ENCODE measurements at regions not wholly inside any gene's neighbourhood (a gene's known extent, or its start where the extent isn't known, plus 50 kb on each side); places are given as distances from the start of the nearest gene placed in this dataset.

GRCh38 chr2:196441527-196441926 is 198.0 kb upstream of the CCDC150 start:
- no peak for DNase-seq (ENCODE audit: low read depth)

GRCh38 chr2:196442211-196442610 is 197.3 kb upstream of the CCDC150 start:
- DNase-seq (ENCODE audit: low read depth), result no peak

- no peak for DNase-seq (ENCODE audit: low read depth)
Observed at GRCh38 chr2:196444442-196444841, 195.1 kb upstream of the CCDC150 start.

GRCh38 chr2:196445991-196446390 is 193.5 kb upstream of the CCDC150 start:
- DNase-seq (ENCODE audit: low read depth), result no peak

- DNase-seq (ENCODE audit: low read depth), result no peak
Observed at GRCh38 chr2:196448407-196449079, 191.0 kb upstream of the CCDC150 start.

- DNase-seq (ENCODE audit: low read depth), result no peak
Observed at GRCh38 chr2:196449083-196449482, 190.4 kb upstream of the CCDC150 start.

- no peak for DNase-seq (ENCODE audit: low read depth)
Observed at GRCh38 chr2:196452758-196453157, 186.8 kb upstream of the CCDC150 start.

GRCh38 chr2:196453613-196454047 is 185.9 kb upstream of the CCDC150 start:
- DNase-seq (ENCODE audit: low read depth), result no peak

- DNase-seq (ENCODE audit: low read depth), result no peak
Observed at GRCh38 chr2:196454492-196454891, 185.0 kb upstream of the CCDC150 start.

- peak; percentile 64 for DNase-seq (ENCODE audit: low read depth)
Observed at GRCh38 chr2:196459539-196459938, 180.0 kb upstream of the CCDC150 start.

GRCh38 chr2:196463706-196464105 is 175.8 kb upstream of the CCDC150 start:
- no peak for DNase-seq (ENCODE audit: low read depth)

GRCh38 chr2:196464311-196464710 is 175.2 kb upstream of the CCDC150 start:
- no peak for DNase-seq (ENCODE audit: low read depth)

- no peak for DNase-seq (ENCODE audit: low read depth)
Observed at GRCh38 chr2:196466581-196466980, 172.9 kb upstream of the CCDC150 start.

GRCh38 chr2:196468394-196468793 is 171.1 kb upstream of the CCDC150 start:
- DNase-seq (ENCODE audit: low read depth), result no peak

- DNase-seq (ENCODE audit: low read depth), result no peak
Observed at GRCh38 chr2:196473617-196474016, 165.9 kb upstream of the CCDC150 start.

- no peak for DNase-seq (ENCODE audit: low read depth)
Observed at GRCh38 chr2:196475611-196476010, 163.9 kb upstream of the CCDC150 start.

- no peak for DNase-seq (ENCODE audit: low read depth)
Observed at GRCh38 chr2:196478588-196478987, 160.9 kb upstream of the CCDC150 start.

GRCh38 chr2:196479350-196479749 is 160.2 kb upstream of the CCDC150 start:
- no peak for DNase-seq (ENCODE audit: low read depth)

- no peak for DNase-seq (ENCODE audit: low read depth)
Observed at GRCh38 chr2:196480653-196481323, 158.7 kb upstream of the CCDC150 start.

GRCh38 chr2:196481324-196481697 is 158.2 kb upstream of the CCDC150 start:
- DNase-seq (ENCODE audit: low read depth), result no peak

GRCh38 chr2:196482119-196483065 is 157.1 kb upstream of the CCDC150 start:
- DNase-seq (ENCODE audit: low read depth), result no peak

- no peak for DNase-seq (ENCODE audit: low read depth)
Observed at GRCh38 chr2:196486146-196486545, 153.4 kb upstream of the CCDC150 start.

GRCh38 chr2:196487417-196487816 is 152.1 kb upstream of the CCDC150 start:
- no peak for DNase-seq (ENCODE audit: low read depth)
